Loucy (cell line): ENCODE measurements at regions not wholly inside any gene's neighbourhood (a gene's known extent, or its start where the extent isn't known, plus 50 kb on each side); places are given as distances from the start of the nearest gene placed in this dataset.

ENCODE experiments used
- H2AFZ ChIP-seq: fragments of 200-600 bp; sonication (generic); 2 replicates; pipeline ENCODE4 v1.6.0; 2016; ENCODE audit warnings: antibody characterized with exemption, mild to moderate bottlenecking, low read length, moderate library complexity
- H3F3A ChIP-seq: fragments of 200-600 bp; 2 replicates; pipeline ENCODE4 v1.6.0; 2016; ENCODE audit warnings: antibody characterized with exemption, low read depth, mild to moderate bottlenecking
- H3K27me3 ChIP-seq: fragments of 200-600 bp; sonication (generic); 2 replicates; pipeline ENCODE4 v1.6.1; 2014; ENCODE audit warnings: low read length, mild to moderate bottlenecking; ENCODE audit not compliant: insufficient read depth, poor library complexity, severe bottlenecking
- H3K36me3 ChIP-seq: fragments of 200-600 bp; sonication (generic); 2 replicates; pipeline ENCODE4 v1.6.1; 2016; ENCODE audit warnings: low read length; ENCODE audit not compliant: insufficient read depth
- H3K4me1 ChIP-seq: fragments of 200-600 bp; sonication (generic); 2 replicates; pipeline ENCODE4 v1.5.1; 2014; ENCODE audit warnings: low read length, mild to moderate bottlenecking; ENCODE audit not compliant: insufficient read depth, poor library complexity, severe bottlenecking
- H3K4me2 ChIP-seq: fragments of 200-600 bp; sonication (generic); 2 replicates; pipeline ENCODE4 v1.6.0; 2014; ENCODE audit warnings: antibody characterized with exemption, low read length, low read depth, mild to moderate bottlenecking; ENCODE audit not compliant: poor library complexity, severe bottlenecking
- H3K4me3 ChIP-seq: fragments of 200-600 bp; sonication (generic); 2 replicates; pipeline ENCODE4 v1.5.1; 2014; ENCODE audit warnings: low read length, mild to moderate bottlenecking, mixed read lengths; ENCODE audit not compliant: poor library complexity, severe bottlenecking
- H3K79me2 ChIP-seq: fragments of 200-600 bp; sonication (generic); 2 replicates; pipeline ENCODE4 v1.6.1; 2014; ENCODE audit warnings: low read length; ENCODE audit not compliant: insufficient read depth
- H3K9ac ChIP-seq: fragments of 200-600 bp; sonication (generic); 2 replicates; pipeline ENCODE4 v1.6.0; 2014; ENCODE audit warnings: mild to moderate bottlenecking, low read depth, low read length, moderate library complexity; ENCODE audit not compliant: poor library complexity, severe bottlenecking
- H3K9me2 ChIP-seq: fragments of 200-600 bp; sonication (generic); replicated peaks from 2 replicates; pipeline ENCODE4 v1.6.1; 2016; ENCODE audit warnings: low read depth, low read length, mixed read lengths
- H3K9me3 ChIP-seq: fragments of 200-600 bp; sonication (generic); 2 replicates; pipeline ENCODE4 v1.6.1; 2014; ENCODE audit warnings: mild to moderate bottlenecking, antibody characterized with exemption, low read length, low read depth; ENCODE audit not compliant: insufficient read depth
- H4K20me1 ChIP-seq: fragments of 200-600 bp; sonication (generic); 2 replicates; pipeline ENCODE4 v1.6.0; 2014; ENCODE audit warnings: antibody characterized with exemption, low read length, mild to moderate bottlenecking; ENCODE audit not compliant: insufficient read depth, poor library complexity, severe bottlenecking
- CTCF ChIP-seq: fragments of 200-600 bp; sonication (generic); conservative IDR thresholded peaks from 2 replicates; pipeline ENCODE4 v1.5.1; 2014; ENCODE audit warnings: mild to moderate bottlenecking, antibody characterized with exemption, low read length
- EZH2phosphoT487 ChIP-seq: fragments of 200-600 bp; IDR thresholded peaks from 2 replicates; pipeline ENCODE4 v1.6.1; 2018; ENCODE audit warnings: antibody characterized with exemption, mild to moderate bottlenecking, moderate library complexity, borderline replicate concordance

GRCh38 chr2:58914733-58915505 is 673.8 kb upstream of the FANCL start:
- H3K27me3 ChIP-seq: no peaks in the 10 kb centered on the region
- H3K4me1 ChIP-seq: no peaks in the 10 kb centered on the region
- H3K9me2 ChIP-seq: no peaks in the 10 kb centered on the region
- H3K9ac ChIP-seq: no peak overlapping the region
- TF ChIP-seq EZH2phosphoT487 (no peak), CTCF (no peak)
- H3K9me3 ChIP-seq: no peaks in the 10 kb centered on the region
- no peaks in the 10 kb centered on the region for H3K36me3 ChIP-seq
- no peaks in the 10 kb centered on the region for H3F3A ChIP-seq
- no peak overlapping the region for H2AFZ ChIP-seq
- no peak overlapping the region for H3K4me3 ChIP-seq
- H4K20me1 ChIP-seq: no peaks in the 10 kb centered on the region
- H3K4me2 ChIP-seq: no peak overlapping the region
- H3K79me2 ChIP-seq: no peaks in the 10 kb centered on the region

- Histone ChIP-seq H3K4me3 (no peak overlapping the region), H3F3A (no peaks in the 10 kb centered on the region), H3K4me1 (no peaks in the 10 kb centered on the region), H3K36me3 (no peaks in the 10 kb centered on the region), H3K9me2 (no peaks in the 10 kb centered on the region), H3K4me2 (no peak overlapping the region), H3K79me2 (no peaks in the 10 kb centered on the region), H3K9me3 (no peaks in the 10 kb centered on the region), H4K20me1 (no peaks in the 10 kb centered on the region), H2AFZ (no peak overlapping the region), H3K9ac (no peak overlapping the region), H3K27me3 (no peaks in the 10 kb centered on the region)
- no peak for TF ChIP-seq CTCF
- TF ChIP-seq EZH2phosphoT487: no peak
These were observed 672.1 kb upstream of the FANCL start for GRCh38 chr2:58913082-58913726.

- H3K4me2 ChIP-seq: no peak overlapping the region
- H3K27me3 ChIP-seq: no peaks in the 10 kb centered on the region
- no peaks in the 10 kb centered on the region for H3K9me3 ChIP-seq
- H3K79me2 ChIP-seq: no peaks in the 10 kb centered on the region
- H4K20me1 ChIP-seq: no peaks in the 10 kb centered on the region
- no peaks in the 10 kb centered on the region for H3K9me2 ChIP-seq
- TF ChIP-seq CTCF: no peak
- TF ChIP-seq EZH2phosphoT487: no peak
- H3K9ac ChIP-seq: no peak overlapping the region
- no peaks in the 10 kb centered on the region for H3K4me1 ChIP-seq
- no peaks in the 10 kb centered on the region for H3K36me3 ChIP-seq
- H2AFZ ChIP-seq: no peak overlapping the region
- H3K4me3 ChIP-seq: no peak overlapping the region
- H3F3A ChIP-seq: no peaks in the 10 kb centered on the region
These were observed 670.8 kb upstream of the FANCL start for GRCh38 chr2:58911877-58912276.
